Vagina (tissue), 2 donors: ENCODE measurements at regions not wholly inside any gene's neighbourhood (a gene's known extent, or its start where the extent isn't known, plus 50 kb on each side); places are given as distances from the start of the nearest gene placed in this dataset.

Experiments
- CTCF ChIP-seq, 3 experiments: fragments of 450-650 bp in 2 of 3; fragments of 200-600 bp in 1 of 3; sonication (generic) in 1 of 3; IDR thresholded peaks; one replicate each; pipeline ENCODE4 v1.5.1; 2017 to 2019; ENCODE audit warnings: antibody characterized with exemption in 3 of 3, mild to moderate bottlenecking in 2 of 3, moderate library complexity in 2 of 3
- POLR2A ChIP-seq, 2 donors: fragments of 450-650 bp; IDR thresholded peaks; one replicate each; pipeline ENCODE4 v1.6.1; 2017; ENCODE audit warnings: antibody characterized with exemption in 2 of 2, mild to moderate bottlenecking in 2 of 2, moderate library complexity in 2 of 2
- POLR2AphosphoS5 ChIP-seq, 2 donors: sonication (generic); formaldehyde crosslinking; IDR thresholded peaks; one replicate each; pipeline ENCODE4 v1.9.0; 2017; ENCODE audit warnings: antibody characterized with exemption in 2 of 2, mild to moderate bottlenecking in 2 of 2, low read depth in 1 of 2; ENCODE audit not compliant: insufficient read depth in 1 of 2

- no peak for TF ChIP-seq CTCF (IDR thresholded peaks at IDR 0.05)
- TF ChIP-seq POLR2A (IDR thresholded peaks at IDR 0.05), result no peak
- no peak for TF ChIP-seq POLR2AphosphoS5 (IDR thresholded peaks at IDR 0.05; ENCODE audit: insufficient read depth in 1 of 2, low read depth in 1 of 2)
Measured at GRCh38 chr5:82367930-82368329, 89.8 kb upstream of the RPS23 start.
